H1 (cell line): ENCODE measurements at regions not wholly inside any gene's neighbourhood (a gene's known extent, or its start where the extent isn't known, plus 50 kb on each side); places are given as distances from the start of the nearest gene placed in this dataset.

Experiments used
- CTCF ChIA-PET: fragments of 300-600 bp; sonication (Branson Sonifier 250); formaldehyde crosslinking; loops from one replicate; lab custom pipeline; 2021; ENCODE audit not compliant: partially characterized antibody; lab: Charles Lee
- POLR2A ChIA-PET: fragments of 300-600 bp; sonication (Branson Sonifier 250); formaldehyde crosslinking; loops from one replicate; lab custom pipeline; 2021; ENCODE audit warnings: inconsistent platforms; ENCODE audit not compliant: partially characterized antibody; lab: Charles Lee
- DNase-seq, 2 experiments: peaks; one replicate each; pipeline versions ENCODE4 v3.0.0 to v3.0.0-alpha.2; 2010 to 2022; ENCODE audit warnings: low spot score in 2 of 2, low read depth in 1 of 2, mixed read lengths in 1 of 2
- FAIRE-seq: peaks from 2 replicates; lab custom pipeline; 2011; peaks lifted over from hg19 to GRCh38; lab: Jason Lieb, UNC
- H2AFZ ChIP-seq: 2 replicates; pipeline ENCODE4 v1.8.1; 2012; ENCODE audit warnings: low read length, inconsistent platforms
- H2AK5ac ChIP-seq: 2 replicates; pipeline ENCODE4 v1.6.1; 2013; ENCODE audit warnings: low read depth, low read length
- H2BK120ac ChIP-seq: replicated peaks from 2 replicates; pipeline ENCODE3; 2013; ENCODE audit warnings: low read depth, low read length, inconsistent platforms
- H2BK12ac ChIP-seq: 2 replicates; pipeline ENCODE4 v1.6.1; 2013; ENCODE audit warnings: low read depth, low read length
- H2BK15ac ChIP-seq: 2 replicates; pipeline ENCODE4 v1.6.1; 2013; ENCODE audit warnings: low read length
- H2BK20ac ChIP-seq: 2 replicates; pipeline ENCODE4 v1.6.1; 2013; ENCODE audit warnings: low read length
- H2BK5ac ChIP-seq: 2 replicates; pipeline ENCODE4 v1.6.1; 2013; ENCODE audit warnings: low read depth, low read length
- H3K14ac ChIP-seq: 2 replicates; pipeline ENCODE4 v1.6.1; 2013; ENCODE audit warnings: inconsistent platforms; ENCODE audit not compliant: insufficient read length
- H3K18ac ChIP-seq: 2 replicates; pipeline ENCODE4 v1.6.1; 2013; ENCODE audit warnings: low read length; ENCODE audit errors: extremely low read depth
- H3K23ac ChIP-seq: 2 replicates; pipeline ENCODE4 v1.6.1; 2013; ENCODE audit warnings: inconsistent platforms; ENCODE audit not compliant: insufficient read length
- H3K23me2 ChIP-seq: 2 replicates; pipeline ENCODE4 v1.6.1; 2013; ENCODE audit warnings: low read depth, low read length
- H3K27ac ChIP-seq: 2 replicates; pipeline ENCODE4 v1.6.1; 2011; ENCODE audit warnings: low read depth, low read length, inconsistent platforms
- H3K27me3 ChIP-seq, 4 experiments: replicated peaks in 1 of 4; 1 replicate in 1 of 4; 2 replicates in 3 of 4; pipeline versions ENCODE4 v1.6.1 to v1.8.1; 2011 to 2013; ENCODE audit warnings: low read length in 3 of 4, mild to moderate bottlenecking in 3 of 4, inconsistent platforms in 2 of 4, mixed read lengths in 2 of 4, moderate library complexity in 1 of 4; ENCODE audit not compliant: control insufficient read depth in 3 of 4, insufficient read depth in 3 of 4; ENCODE audit errors: extremely low read depth in 1 of 4
- H3K36me3 ChIP-seq, 4 experiments: 2 replicates each; pipeline versions ENCODE4 v1.6.1 to v1.8.1; 2011 to 2013; ENCODE audit warnings: mild to moderate bottlenecking in 4 of 4, low read length in 3 of 4, moderate library complexity in 2 of 4, control low read depth in 1 of 4, inconsistent platforms in 1 of 4; ENCODE audit not compliant: insufficient read depth in 4 of 4, control insufficient read depth in 2 of 4
- H3K4ac ChIP-seq: replicated peaks from 2 replicates; pipeline ENCODE3; 2013; ENCODE audit warnings: low read length, low read depth, mixed read lengths, inconsistent platforms; ENCODE audit not compliant: insufficient read length
- H3K4me1 ChIP-seq, 4 experiments: replicated peaks in 1 of 4; 1 replicate in 1 of 4; 2 replicates in 3 of 4; pipeline versions ENCODE4 v1.6.1 to v1.8.1; 2011 to 2013; ENCODE audit warnings: low read length in 3 of 4, inconsistent platforms in 2 of 4, mixed read lengths in 1 of 4; ENCODE audit not compliant: insufficient read depth in 4 of 4, control insufficient read depth in 3 of 4
- H3K4me2 ChIP-seq, 2 experiments: 2 replicates each; pipeline versions ENCODE4 v1.6.1 to v1.8.1; 2011 to 2013; ENCODE audit warnings: low read depth in 2 of 2, low read length in 2 of 2, control low read depth in 1 of 2, inconsistent platforms in 1 of 2, mild to moderate bottlenecking in 1 of 2; ENCODE audit not compliant: insufficient read depth in 1 of 2
- H3K4me3 ChIP-seq, 4 experiments: fragments of 200-600, 300-600 bp in 1 of 4; sonication (generic), shearing (Covaris generic), sonication (Bioruptor Twin) in 1 of 4; 2 replicates each; pipeline versions ENCODE4 v1.5.1 to v1.8.1; 2011 to 2016; ENCODE audit warnings: low read length in 4 of 4, low read depth in 3 of 4, control low read depth in 2 of 4, inconsistent platforms in 2 of 4, mild to moderate bottlenecking in 2 of 4, mixed read lengths in 1 of 4, moderate library complexity in 1 of 4; ENCODE audit not compliant: insufficient read depth in 2 of 4; ENCODE audit errors: extremely low read depth in 1 of 4
- H3K56ac ChIP-seq: replicated peaks from 2 replicates; pipeline ENCODE3; 2013; ENCODE audit warnings: low read depth, mild to moderate bottlenecking, mixed read lengths, low read length, inconsistent platforms; ENCODE audit not compliant: insufficient read length
- H3K79me1 ChIP-seq: 2 replicates; pipeline ENCODE4 v1.6.1; 2013; ENCODE audit warnings: low read depth, low read length, control low read depth
- H3K79me2 ChIP-seq, 2 experiments: 2 replicates each; pipeline versions ENCODE4 v1.6.1 to v1.8.1; 2012 to 2013; ENCODE audit warnings: low read length in 2 of 2, mild to moderate bottlenecking in 2 of 2, inconsistent platforms in 1 of 2; ENCODE audit not compliant: insufficient read depth in 2 of 2, control insufficient read depth in 1 of 2
- H3K9ac ChIP-seq, 4 experiments: replicated peaks in 1 of 4; 1 replicate in 1 of 4; 2 replicates in 3 of 4; pipeline versions ENCODE4 v1.6.1 to v1.8.1; 2011 to 2013; ENCODE audit warnings: low read depth in 3 of 4, low read length in 3 of 4, control low read depth in 2 of 4, mild to moderate bottlenecking in 2 of 4, moderate library complexity in 2 of 4, inconsistent platforms in 1 of 4; ENCODE audit errors: extremely low read depth in 1 of 4
- H3K9me3 ChIP-seq, 2 experiments: 2 replicates each; pipeline versions ENCODE4 v1.6.1 to v1.8.1; 2012 to 2013; ENCODE audit warnings: mild to moderate bottlenecking in 2 of 2, moderate library complexity in 2 of 2, control low read depth in 1 of 2, inconsistent platforms in 1 of 2, low read depth in 1 of 2, low read length in 1 of 2, mixed read lengths in 1 of 2; ENCODE audit not compliant: insufficient read depth in 2 of 2
- H4K20me1 ChIP-seq, 2 experiments: replicated peaks in 1 of 2; 2 replicates each; pipeline versions ENCODE3 to v1.8.1; 2011 to 2013; ENCODE audit warnings: inconsistent platforms in 2 of 2, low read length in 2 of 2, mild to moderate bottlenecking in 1 of 2; ENCODE audit not compliant: insufficient read depth in 2 of 2, control insufficient read depth in 1 of 2
- H4K5ac ChIP-seq: 2 replicates; pipeline ENCODE4 v1.6.1; 2013; ENCODE audit warnings: low read length, low read depth, mixed read lengths, inconsistent platforms; ENCODE audit not compliant: insufficient read length
- H4K8ac ChIP-seq: 2 replicates; pipeline ENCODE4 v1.8.0; 2013; ENCODE audit warnings: mild to moderate bottlenecking, moderate library complexity, low read length, inconsistent platforms; ENCODE audit not compliant: insufficient read depth; ENCODE audit errors: extremely low read depth
- H4K91ac ChIP-seq: replicated peaks from 2 replicates; pipeline ENCODE3; 2013; ENCODE audit warnings: low read length, mixed read lengths, inconsistent platforms; ENCODE audit not compliant: insufficient read length
- BCL11A ChIP-seq, 2 experiments: IDR thresholded peaks; one replicate each; pipeline ENCODE4 v1.6.1; 2011; ENCODE audit warnings: low read depth in 2 of 2, low read length in 2 of 2, mild to moderate bottlenecking in 2 of 2
- BRCA1 ChIP-seq: IDR thresholded peaks from 2 replicates; pipeline ENCODE4 v1.6.1; 2012; ENCODE audit warnings: low read depth, low read length, improper control_type of control experiment
- CHD1 ChIP-seq: IDR thresholded peaks from 2 replicates; pipeline ENCODE4 v1.6.1; 2012; ENCODE audit warnings: low read depth, low read length, improper control_type of control experiment
- CTBP2 ChIP-seq: IDR thresholded peaks from 2 replicates; pipeline ENCODE4 v1.7.0; 2011; ENCODE audit warnings: borderline replicate concordance, mild to moderate bottlenecking, moderate library complexity, mixed read lengths, low read length; ENCODE audit not compliant: insufficient read depth, insufficient read length
- JUN ChIP-seq: IDR thresholded peaks from 2 replicates; pipeline ENCODE4 v1.6.1; 2011; ENCODE audit warnings: low read depth, mild to moderate bottlenecking, improper control_type of control experiment, low read length
- KDM4A ChIP-seq: IDR thresholded peaks from one replicate; pipeline ENCODE4 v1.7.1; 2012; ENCODE audit warnings: low read depth, mild to moderate bottlenecking, moderate library complexity, low read length, inconsistent platforms; ENCODE audit not compliant: severe bottlenecking
- NRF1 ChIP-seq: IDR thresholded peaks from 2 replicates; pipeline ENCODE4 v1.6.1; 2011; ENCODE audit warnings: mild to moderate bottlenecking, low read depth, low read length, improper control_type of control experiment
- SIRT6 ChIP-seq: IDR thresholded peaks from one replicate; pipeline ENCODE4 v1.7.1; 2012; ENCODE audit warnings: low read length, inconsistent platforms
- SIX5 ChIP-seq: IDR thresholded peaks from 2 replicates; pipeline ENCODE4 v1.6.1; 2011; ENCODE audit warnings: mild to moderate bottlenecking, low read depth, low read length
- TAF7 ChIP-seq: optimal IDR thresholded peaks from 2 replicates; pipeline ENCODE3; 2011; ENCODE audit warnings: low read depth, mild to moderate bottlenecking, inconsistent platforms, low read length, moderate library complexity, borderline replicate concordance
- WGBS, 2 experiments: shearing (Covaris generic) in 1 of 2; methylation state at CpG; one replicate each; pipeline versions ENCODE4 v1.1.6 to v1.1.7; 2013 to 2015; ENCODE audit warnings: low lambda C conversion rate in 2 of 2, mixed read lengths in 2 of 2, inconsistent platforms in 1 of 2, low coverage in 1 of 2, missing lambda C conversion rate in 1 of 2; ENCODE audit not compliant: insufficient replicate concordance in 2 of 2, insufficient coverage in 1 of 2, insufficient read length in 1 of 2; ENCODE audit errors: extremely low coverage in 1 of 2, missing lambda C conversion rate in 1 of 2; 5-methylcytosine and 5-hydroxymethylcytosine counted together

GRCh38 chr2:145764631-145765030 lies 1244.7 kb upstream of the ZEB2 start:
- Histone ChIP-seq H3K27ac (no peak overlapping the region), H3K4me3 (no peak overlapping the region), H3K9ac (no peak overlapping the region), H2BK120ac (no peak overlapping the region), H3K4me1 (peaks cover 0 to 4% (median 0%) of the 10 kb centered on the region in 4 experiments; a peak in 2 of 7 replicates), H3K18ac (no peak overlapping the region), H3K23me2 (no peaks in the 10 kb centered on the region; the same call in 1 of the 2 replicates), H2BK20ac (no peak overlapping the region), H3K79me2 (no peaks in the 10 kb centered on the region), H3K36me3 (no peaks in the 10 kb centered on the region), H4K20me1 (no peaks in the 10 kb centered on the region), H3K4me2 (no peak overlapping the region), H2BK15ac (no peak overlapping the region), H3K79me1 (no peaks in the 10 kb centered on the region), H2AFZ (peak overlapping the region; percentile 72), H3K14ac (no peak overlapping the region), H3K56ac (no peak overlapping the region), H2BK12ac (no peak overlapping the region), H3K4ac (no peak overlapping the region), H4K5ac (no peak overlapping the region), H2BK5ac (no peak overlapping the region), H2AK5ac (no peak overlapping the region), H3K27me3 (no peaks in the 10 kb centered on the region), H4K91ac (no peak overlapping the region), H4K8ac (no peak overlapping the region; the same call in 1 of the 2 replicates), H3K9me3 (no peaks in the 10 kb centered on the region), H3K23ac (no peak overlapping the region)
- ChIA-PET POLR2A (no interaction called here), CTCF (no interaction called here)
- DNase-seq (no peak), FAIRE-seq (no peak)
- TF ChIP-seq KDM4A = no peak
- no peak for TF ChIP-seq SIX5
- TF ChIP-seq NRF1 = no peak
- no peak for TF ChIP-seq BRCA1
- no peak for TF ChIP-seq SIRT6
- no peak for TF ChIP-seq JUN
- no peak for TF ChIP-seq BCL11A (IDR thresholded peaks at IDR 0.05; ENCODE audit: low read depth in 2 of 2, low read length in 2 of 2)
- no peak for TF ChIP-seq TAF7
- TF ChIP-seq CHD1 = no peak
- TF ChIP-seq CTBP2 = no peak
- 92% methylated on average over 6 of the region's 6 CpGs; no CpG with 5 or more reads in 1 of the 2 experiments for WGBS, 2 experiments
